Psoas muscle (tissue), 7 donors: ENCODE measurements at regions not wholly inside any gene's neighbourhood (a gene's known extent, or its start where the extent isn't known, plus 50 kb on each side); places are given as distances from the start of the nearest gene placed in this dataset.

Source experiments
- ATAC-seq, 4 donors: fragments of 200-7000 bp; cut with Tn5 transposase; one replicate each; pipeline ENCODE4 v1.9.1; 2020; ENCODE audit warnings: moderate library complexity in 3 of 4, mild to moderate bottlenecking in 2 of 4
- DNase-seq, 2 donors: peaks; one replicate each; pipeline ENCODE4 v3.0.0-alpha.2; 2020
- H3K27ac ChIP-seq: fragments of 200-600 bp; one replicate; pipeline ENCODE4 v1.8.0; 2022
- H3K27me3 ChIP-seq, 3 donors: fragments of 200-600 bp in 1 of 3; one replicate each; pipeline versions ENCODE4 v1.6.1 to v1.8.0; 2013 to 2022; ENCODE audit warnings: low read length in 2 of 3, mild to moderate bottlenecking in 2 of 3, moderate library complexity in 1 of 3; ENCODE audit not compliant: insufficient read depth in 3 of 3
- H3K36me3 ChIP-seq, 2 donors: fragments of 200-600 bp in 1 of 2; one replicate each; pipeline versions ENCODE4 v1.6.1 to v1.8.0; 2013 to 2022; ENCODE audit warnings: low read depth in 1 of 2, mild to moderate bottlenecking in 1 of 2, moderate library complexity in 1 of 2; ENCODE audit not compliant: insufficient read depth in 1 of 2
- H3K4me1 ChIP-seq: fragments of 200-600 bp; one replicate; pipeline ENCODE4 v1.8.0; 2022
- H3K4me3 ChIP-seq: fragments of 200-600 bp; one replicate; pipeline ENCODE4 v1.8.0; 2022; ENCODE audit warnings: mild to moderate bottlenecking
- H3K9me3 ChIP-seq: fragments of 200-600 bp; one replicate; pipeline ENCODE4 v1.8.0; 2022
- CTCF ChIP-seq: fragments of 200-600 bp; IDR thresholded peaks from one replicate; pipeline ENCODE4 v1.8.0; 2022; ENCODE audit warnings: antibody characterized with exemption
- WGBS, 3 donors: extraction: QIAGEN DNeasy Blood & Tissue Kit; methylation state at CpG; one replicate each; pipeline versions ENCODE4 v1.1.6 to v1.1.7; 2013; 5-methylcytosine and 5-hydroxymethylcytosine counted together
- intact Hi-C, 2 donors: fragments of 100-400 bp; cut with DNase I; formaldehyde crosslinking; loops; one replicate each; pipeline versions ENCODE4 v1.11.0 to v1.14.2; 2022
- donor health status: healthy with polysubstance abuse.
- donor health status: DM: no; HTN: no; CAD: no; lungs with moderate emphysema.
- donor health status: Bipolar disorder and iron deficiency.
- donor health status: healthy.
- donor health status: DM: yes; HTN: yes; CAD: no.
- donor health status: DM: no; HTN: no; CAD: no.
- donor health status: DM: yes; HTN: yes; CAD: no.

- H3K27me3 ChIP-seq: no peaks in the 10 kb centered on the region
Observed at GRCh38 chr18:33866386-33866785, 288.4 kb downstream of the ASXL3 start.

GRCh38 chr18:33863912-33864311 is 285.9 kb downstream of the ASXL3 start:
- no peak for ATAC-seq

More at GRCh38 chr18:33866386-33866785, 288.4 kb downstream of the ASXL3 start:
- H3K36me3 ChIP-seq: no peaks in the 10 kb centered on the region
- 66 to 74% (median 73%) methylated on average over 1 of the region's 1 CpG for WGBS, 3 donors
- H3K4me1 ChIP-seq: no peaks in the 10 kb centered on the region
- intact Hi-C loops: no loop called here
- ATAC-seq: no peak
- TF ChIP-seq CTCF: no peak
- H3K27ac ChIP-seq: no peak overlapping the region
- peaks cover 10% of the 10 kb centered on the region for H3K9me3 ChIP-seq
- no peak overlapping the region for H3K4me3 ChIP-seq
- no peak for DNase-seq

GRCh38 chr18:33854827-33855139 is 276.8 kb downstream of the ASXL3 start:
- intact Hi-C loops: no loop called here
- no peak for DNase-seq
- WGBS, 3 donors: 94 to 95% (median 95%) methylated on average over 2 of the region's 2 CpGs

More at GRCh38 chr18:33863912-33864311, 285.9 kb downstream of the ASXL3 start:
- Histone ChIP-seq H3K27ac (no peak overlapping the region), H3K27me3 (no peaks in the 10 kb centered on the region), H3K4me1 (no peaks in the 10 kb centered on the region), H3K9me3 (peaks cover 10% of the 10 kb centered on the region), H3K36me3 (no peaks in the 10 kb centered on the region), H3K4me3 (no peak overlapping the region)
- no peak for DNase-seq
- intact Hi-C loops: no loop called here
- TF ChIP-seq CTCF: no peak
- WGBS, 3 donors: 95 to 100% (median 98%) methylated on average over 1 of the region's 1 CpG

GRCh38 chr18:33854086-33854826 is 276.2 kb downstream of the ASXL3 start:
- no peak for TF ChIP-seq CTCF
- WGBS, 3 donors: 71 to 72% (median 72%) methylated on average over 4 of the region's 4 CpGs
- no peaks in the 10 kb centered on the region for H3K4me1 ChIP-seq
- H3K27me3 ChIP-seq: peaks cover 0 to 3% (median 0%) of the 10 kb centered on the region in 3 donors
- intact Hi-C loops: no loop called here
- ATAC-seq (no peak), DNase-seq (no peak)
- no peak overlapping the region for H3K27ac ChIP-seq
- no peak overlapping the region for H3K4me3 ChIP-seq
- H3K9me3 ChIP-seq: no peaks in the 10 kb centered on the region
- no peaks in the 10 kb centered on the region for H3K36me3 ChIP-seq

More at GRCh38 chr18:33854827-33855139, 276.8 kb downstream of the ASXL3 start:
- Histone ChIP-seq H3K27me3 (peaks cover 0 to 3% (median 0%) of the 10 kb centered on the region in 3 donors), H3K4me3 (no peak overlapping the region), H3K4me1 (no peaks in the 10 kb centered on the region), H3K27ac (no peak overlapping the region), H3K9me3 (no peaks in the 10 kb centered on the region), H3K36me3 (no peaks in the 10 kb centered on the region)
- ATAC-seq: no peak
- no peak for TF ChIP-seq CTCF

GRCh38 chr18:33853187-33853586 is 275.2 kb downstream of the ASXL3 start:
- no peak for TF ChIP-seq CTCF
- intact Hi-C loops: no loop called here
- H3K4me1 ChIP-seq: no peaks in the 10 kb centered on the region
- no peak for ATAC-seq
- no peak overlapping the region for H3K27ac ChIP-seq
- H3K27me3 ChIP-seq: peaks cover 0 to 3% (median 0%) of the 10 kb centered on the region in 3 donors
- no peaks in the 10 kb centered on the region for H3K36me3 ChIP-seq
- H3K9me3 ChIP-seq: no peaks in the 10 kb centered on the region
- H3K4me3 ChIP-seq: no peak overlapping the region
- DNase-seq: no peak
- 83 to 86% (median 85%) methylated on average over 6 of the region's 6 CpGs for WGBS, 3 donors
